ENCODE measurements at regions not wholly inside any gene's neighbourhood (a gene's known extent, or its start where the extent isn't known, plus 50 kb on each side); places are given as distances from the start of the nearest gene placed in this dataset.

DNA sequence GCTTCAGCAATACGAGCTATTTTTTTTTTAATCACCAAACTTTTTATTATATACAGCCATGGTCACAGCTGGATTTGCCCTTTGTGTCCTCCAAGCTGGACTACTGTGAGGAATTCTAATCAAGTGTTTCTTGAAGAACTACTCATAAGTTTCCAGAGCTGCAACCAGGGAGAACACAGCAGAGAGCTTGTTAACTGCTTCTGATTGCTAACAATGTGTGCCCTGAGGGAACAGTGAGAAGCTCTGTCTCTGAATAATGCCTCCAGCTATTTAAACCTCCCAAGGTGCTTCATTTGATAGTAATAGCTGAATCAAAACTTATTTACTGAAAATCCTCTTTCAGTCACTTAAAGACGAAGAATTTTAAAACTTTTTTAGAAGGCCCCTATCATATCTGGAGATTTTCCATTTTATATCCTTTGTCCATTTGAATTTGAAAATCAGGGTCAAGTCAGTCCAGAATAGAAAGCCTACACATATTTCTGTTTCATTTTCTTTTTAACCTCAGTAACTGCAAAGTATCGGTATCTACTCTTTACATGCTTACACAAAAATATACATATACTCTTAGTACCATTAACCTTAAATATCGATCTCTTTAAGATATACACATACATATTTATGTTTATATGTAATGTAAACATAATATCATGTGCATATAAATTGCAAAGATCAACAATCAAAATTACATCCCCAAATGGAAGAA lies 1024.2 kb downstream of the GRM8 start:
- H3K36me3 ChIP-seq (ENCODE audit: low read depth) = no peaks in the 10 kb centered on the region
- no peak overlapping the region for H3K4me3 ChIP-seq (ENCODE audit: severe bottlenecking)
- TF ChIP-seq, protein P1, sequence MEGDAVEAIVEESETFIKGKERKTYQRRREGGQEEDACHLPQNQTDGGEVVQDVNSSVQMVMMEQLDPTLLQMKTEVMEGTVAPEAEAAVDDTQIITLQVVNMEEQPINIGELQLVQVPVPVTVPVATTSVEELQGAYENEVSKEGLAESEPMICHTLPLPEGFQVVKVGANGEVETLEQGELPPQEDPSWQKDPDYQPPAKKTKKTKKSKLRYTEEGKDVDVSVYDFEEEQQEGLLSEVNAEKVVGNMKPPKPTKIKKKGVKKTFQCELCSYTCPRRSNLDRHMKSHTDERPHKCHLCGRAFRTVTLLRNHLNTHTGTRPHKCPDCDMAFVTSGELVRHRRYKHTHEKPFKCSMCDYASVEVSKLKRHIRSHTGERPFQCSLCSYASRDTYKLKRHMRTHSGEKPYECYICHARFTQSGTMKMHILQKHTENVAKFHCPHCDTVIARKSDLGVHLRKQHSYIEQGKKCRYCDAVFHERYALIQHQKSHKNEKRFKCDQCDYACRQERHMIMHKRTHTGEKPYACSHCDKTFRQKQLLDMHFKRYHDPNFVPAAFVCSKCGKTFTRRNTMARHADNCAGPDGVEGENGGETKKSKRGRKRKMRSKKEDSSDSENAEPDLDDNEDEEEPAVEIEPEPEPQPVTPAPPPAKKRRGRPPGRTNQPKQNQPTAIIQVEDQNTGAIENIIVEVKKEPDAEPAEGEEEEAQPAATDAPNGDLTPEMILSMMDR (IDR thresholded peaks at IDR 0.05; ENCODE audit: poor library complexity, severe bottlenecking) = no peak
- DNase-seq (ENCODE audit: low spot score) (no peak), ATAC-seq (ENCODE audit: low read depth) (no peak)
- H3K9me3 ChIP-seq (ENCODE audit: severe bottlenecking) = no peaks in the 10 kb centered on the region
- no peaks in the 10 kb centered on the region for H3K27me3 ChIP-seq (ENCODE audit: insufficient read depth, poor library complexity, severe bottlenecking)
- H3K4me1 ChIP-seq (ENCODE audit: insufficient read depth, poor library complexity, severe bottlenecking) = no peaks in the 10 kb centered on the region
- no peak overlapping the region for H3K27ac ChIP-seq (ENCODE audit: poor library complexity, severe bottlenecking)

DNA sequence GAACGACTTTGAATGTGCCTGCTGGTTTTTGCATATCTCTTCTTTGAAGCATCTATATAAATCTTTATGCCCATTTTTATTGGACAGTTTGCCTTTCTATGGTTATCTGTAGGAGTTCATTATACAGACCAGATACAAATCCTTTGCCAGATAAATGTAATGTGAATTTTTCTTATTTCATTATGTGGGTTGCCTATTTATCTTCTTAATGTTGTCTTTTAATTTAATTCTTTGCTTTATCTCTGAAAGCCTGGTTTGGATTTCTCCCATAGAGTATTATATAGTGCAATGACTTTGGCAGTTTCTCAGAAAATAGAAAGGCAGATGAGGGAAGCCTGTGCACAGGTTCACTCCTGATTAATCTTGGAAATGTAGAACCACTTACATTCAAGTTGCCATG lies 1025.1 kb downstream of the GRM8 start:
- TF ChIP-seq, protein P1 (IDR thresholded peaks at IDR 0.05; ENCODE audit: poor library complexity, severe bottlenecking) = no peak
- H3K4me3 ChIP-seq (ENCODE audit: severe bottlenecking) = no peak overlapping the region
- no peaks in the 10 kb centered on the region for H3K9me3 ChIP-seq (ENCODE audit: severe bottlenecking)
- DNase-seq (ENCODE audit: low spot score) (no peak), ATAC-seq (ENCODE audit: low read depth) (no peak)
- no peaks in the 10 kb centered on the region for H3K36me3 ChIP-seq (ENCODE audit: low read depth)
- H3K27me3 ChIP-seq (ENCODE audit: insufficient read depth, poor library complexity, severe bottlenecking) = no peaks in the 10 kb centered on the region
- no peaks in the 10 kb centered on the region for H3K4me1 ChIP-seq (ENCODE audit: insufficient read depth, poor library complexity, severe bottlenecking)
- H3K27ac ChIP-seq (ENCODE audit: poor library complexity, severe bottlenecking) = no peak overlapping the region

DNA sequence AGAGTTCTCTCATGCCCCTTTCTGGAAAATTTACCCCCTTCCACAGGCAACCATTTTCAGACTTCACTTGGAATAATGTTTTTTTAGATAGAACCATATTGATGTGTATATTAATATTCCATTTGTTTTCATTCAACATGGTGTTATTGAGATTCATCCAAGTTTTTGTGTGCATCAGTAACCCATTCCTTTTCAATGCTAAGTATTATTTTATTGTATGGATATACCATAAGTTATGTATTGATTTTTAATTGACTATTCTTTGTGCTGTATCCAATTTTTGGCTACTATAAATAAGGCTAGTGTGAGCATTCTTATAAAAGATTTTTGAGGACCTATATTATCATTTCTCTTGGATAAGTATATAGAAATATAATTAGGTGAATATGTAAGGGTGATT lies 1025.7 kb downstream of the GRM8 start:
- no peak for DNase-seq (ENCODE audit: low spot score)
- no peak overlapping the region for H3K4me3 ChIP-seq (ENCODE audit: severe bottlenecking)
- TF ChIP-seq, protein P1 (IDR thresholded peaks at IDR 0.05; ENCODE audit: poor library complexity, severe bottlenecking) = no peak

DNA sequence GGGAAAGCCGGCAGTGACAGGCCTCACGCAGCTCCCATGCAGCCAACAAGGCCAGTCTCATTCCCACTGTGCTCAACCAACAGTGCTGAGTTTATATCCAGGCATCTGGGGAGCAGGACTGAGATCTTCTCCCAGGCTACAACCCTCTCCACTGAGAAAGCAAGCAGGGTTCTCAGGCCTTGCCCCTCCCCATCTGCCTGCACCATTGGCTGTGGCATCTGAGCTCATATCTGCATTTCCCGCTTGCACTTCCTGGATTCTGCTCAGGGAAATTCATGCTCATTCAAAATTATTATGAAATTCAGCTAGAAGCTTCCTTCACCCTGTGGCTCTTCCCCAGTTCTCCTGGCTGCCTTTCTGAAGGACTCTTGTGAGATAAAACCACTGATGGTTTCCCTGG lies 1029.0 kb downstream of the GRM8 start:
- Histone ChIP-seq H3K27ac (ENCODE audit: poor library complexity, severe bottlenecking) (no peak overlapping the region), H3K4me3 (ENCODE audit: severe bottlenecking) (no peak overlapping the region), H3K4me1 (ENCODE audit: insufficient read depth, poor library complexity, severe bottlenecking) (no peaks in the 10 kb centered on the region), H3K27me3 (ENCODE audit: insufficient read depth, poor library complexity, severe bottlenecking) (no peaks in the 10 kb centered on the region), H3K36me3 (ENCODE audit: low read depth) (no peaks in the 10 kb centered on the region), H3K9me3 (ENCODE audit: severe bottlenecking) (no peaks in the 10 kb centered on the region)
- no peak for ATAC-seq (ENCODE audit: low read depth)
- TF ChIP-seq, protein P1 (IDR thresholded peaks at IDR 0.05; ENCODE audit: poor library complexity, severe bottlenecking) = no peak
- no peak for DNase-seq (ENCODE audit: low spot score)

More for the DNA sequence above, 1025.7 kb downstream of the GRM8 start:
- Histone ChIP-seq H3K27me3 (ENCODE audit: insufficient read depth, poor library complexity, severe bottlenecking) (no peaks in the 10 kb centered on the region), H3K9me3 (ENCODE audit: severe bottlenecking) (no peaks in the 10 kb centered on the region), H3K27ac (ENCODE audit: poor library complexity, severe bottlenecking) (no peak overlapping the region), H3K36me3 (ENCODE audit: low read depth) (no peaks in the 10 kb centered on the region), H3K4me1 (ENCODE audit: insufficient read depth, poor library complexity, severe bottlenecking) (no peaks in the 10 kb centered on the region)
- ATAC-seq (ENCODE audit: low read depth) = no peak

DNA sequence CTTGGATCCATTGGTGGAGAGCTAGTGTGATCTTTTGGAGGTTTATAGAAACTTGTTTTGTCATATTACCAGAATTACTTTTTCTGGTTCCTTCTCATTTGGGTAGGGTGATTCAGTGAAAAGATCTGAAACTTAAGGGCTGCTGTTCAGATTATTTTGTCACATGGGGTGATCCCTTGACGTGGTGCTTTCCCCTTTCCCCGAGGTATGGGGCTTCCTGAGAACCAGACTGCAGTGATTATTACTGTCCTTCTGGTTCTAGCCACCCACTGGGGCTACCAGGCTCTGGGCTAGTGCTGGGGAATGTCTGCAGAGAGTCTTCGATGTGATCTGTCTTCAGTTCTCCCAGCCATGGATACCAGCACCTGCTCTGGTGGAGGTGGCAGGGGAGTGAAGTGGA lies 1030.0 kb downstream of the GRM8 start:
- H3K27me3 ChIP-seq (ENCODE audit: insufficient read depth, poor library complexity, severe bottlenecking) = no peaks in the 10 kb centered on the region
- TF ChIP-seq, protein P1 (IDR thresholded peaks at IDR 0.05; ENCODE audit: poor library complexity, severe bottlenecking) = no peak
- DNase-seq (ENCODE audit: low spot score) (no peak), ATAC-seq (ENCODE audit: low read depth) (no peak)
- no peaks in the 10 kb centered on the region for H3K9me3 ChIP-seq (ENCODE audit: severe bottlenecking)
- no peaks in the 10 kb centered on the region for H3K36me3 ChIP-seq (ENCODE audit: low read depth)
- H3K27ac ChIP-seq (ENCODE audit: poor library complexity, severe bottlenecking) = no peak overlapping the region
- H3K4me3 ChIP-seq (ENCODE audit: severe bottlenecking) = no peak overlapping the region
- no peaks in the 10 kb centered on the region for H3K4me1 ChIP-seq (ENCODE audit: insufficient read depth, poor library complexity, severe bottlenecking)
